ENCODE measurements at regions not wholly inside any gene's neighbourhood (a gene's known extent, or its start where the extent isn't known, plus 50 kb on each side); places are given as distances from the start of the nearest gene placed in this dataset.

- Mint-ChIP-seq H3K27me3 (no peaks in the 10 kb centered on the region), H3K9me3 (no peaks in the 10 kb centered on the region), H3K4me1 (ENCODE audit: low read depth) (no peaks in the 10 kb centered on the region), H3K36me3 (ENCODE audit: low read depth) (no peaks in the 10 kb centered on the region), H3K4me3 (no peak overlapping the region), H3K27ac (no peak overlapping the region)
- Histone ChIP-seq H3K9me3 (ENCODE audit: control insufficient read depth in 1 of 2, insufficient read depth in 1 of 2, low read length in 2 of 2) (no peaks in the 10 kb centered on the region), H3K27me3 (ENCODE audit: control insufficient read depth in 1 of 2, insufficient read depth in 2 of 2, low read length in 2 of 2) (no peaks in the 10 kb centered on the region), H3K27ac (ENCODE audit: low read depth in 1 of 2, low read length in 2 of 2) (no peak overlapping the region), H3K36me3 (ENCODE audit: insufficient read depth, low read length) (no peaks in the 10 kb centered on the region), H3K4me1 (ENCODE audit: insufficient read depth, low read length) (no peaks in the 10 kb centered on the region), H3K4me3 (ENCODE audit: low read length) (no peak overlapping the region)
- ChIA-PET POLR2A (no interaction called here), CTCF (no interaction called here)
- ATAC-seq (ENCODE audit: poor library complexity) (no peak), DNase-seq (no peak)
- TF ChIP-seq, protein P1, sequence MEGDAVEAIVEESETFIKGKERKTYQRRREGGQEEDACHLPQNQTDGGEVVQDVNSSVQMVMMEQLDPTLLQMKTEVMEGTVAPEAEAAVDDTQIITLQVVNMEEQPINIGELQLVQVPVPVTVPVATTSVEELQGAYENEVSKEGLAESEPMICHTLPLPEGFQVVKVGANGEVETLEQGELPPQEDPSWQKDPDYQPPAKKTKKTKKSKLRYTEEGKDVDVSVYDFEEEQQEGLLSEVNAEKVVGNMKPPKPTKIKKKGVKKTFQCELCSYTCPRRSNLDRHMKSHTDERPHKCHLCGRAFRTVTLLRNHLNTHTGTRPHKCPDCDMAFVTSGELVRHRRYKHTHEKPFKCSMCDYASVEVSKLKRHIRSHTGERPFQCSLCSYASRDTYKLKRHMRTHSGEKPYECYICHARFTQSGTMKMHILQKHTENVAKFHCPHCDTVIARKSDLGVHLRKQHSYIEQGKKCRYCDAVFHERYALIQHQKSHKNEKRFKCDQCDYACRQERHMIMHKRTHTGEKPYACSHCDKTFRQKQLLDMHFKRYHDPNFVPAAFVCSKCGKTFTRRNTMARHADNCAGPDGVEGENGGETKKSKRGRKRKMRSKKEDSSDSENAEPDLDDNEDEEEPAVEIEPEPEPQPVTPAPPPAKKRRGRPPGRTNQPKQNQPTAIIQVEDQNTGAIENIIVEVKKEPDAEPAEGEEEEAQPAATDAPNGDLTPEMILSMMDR (IDR thresholded peaks at IDR 0.05), result no peak
- intact Hi-C loops (cut with DNase I, micrococcal nuclease), result no loop called here
Observed at GRCh38 chr16:79843145-79843544, 242.6 kb upstream of the MAF start.

- ChIA-PET POLR2A (no interaction called here), CTCF (no interaction called here)
- intact Hi-C loops (cut with DNase I, micrococcal nuclease), result no loop called here
- Mint-ChIP-seq H3K4me3 (no peak overlapping the region), H3K9me3 (no peaks in the 10 kb centered on the region), H3K27ac (no peak overlapping the region), H3K4me1 (ENCODE audit: low read depth) (no peaks in the 10 kb centered on the region), H3K36me3 (ENCODE audit: low read depth) (no peaks in the 10 kb centered on the region), H3K27me3 (no peaks in the 10 kb centered on the region)
- no peak overlapping the region for H3K27ac ChIP-seq (ENCODE audit: low read depth in 1 of 2, low read length in 2 of 2)
- no peaks in the 10 kb centered on the region for H3K36me3 ChIP-seq (ENCODE audit: insufficient read depth, low read length)
- TF ChIP-seq, protein P1 (IDR thresholded peaks at IDR 0.05), result no peak
- H3K4me1 ChIP-seq (ENCODE audit: insufficient read depth, low read length), result no peaks in the 10 kb centered on the region
- H3K4me3 ChIP-seq (ENCODE audit: low read length), result no peak overlapping the region
- ATAC-seq (ENCODE audit: poor library complexity) (no peak), DNase-seq (no peak)
- no peaks in the 10 kb centered on the region for H3K9me3 ChIP-seq (ENCODE audit: control insufficient read depth in 1 of 2, insufficient read depth in 1 of 2, low read length in 2 of 2)
- no peaks in the 10 kb centered on the region for H3K27me3 ChIP-seq (ENCODE audit: control insufficient read depth in 1 of 2, insufficient read depth in 2 of 2, low read length in 2 of 2)
Observed at GRCh38 chr16:79842197-79842596, 241.7 kb upstream of the MAF start.

GRCh38 chr16:79839466-79840341 is 239.2 kb upstream of the MAF start:
- no peak for ATAC-seq (ENCODE audit: poor library complexity)
- Mint-ChIP-seq H3K27me3 (peaks cover 4% of the 10 kb centered on the region), H3K27ac (no peak overlapping the region)

More at GRCh38 chr16:79839466-79840341, 239.2 kb upstream of the MAF start:
- H3K4me3 ChIP-seq (ENCODE audit: low read length), result no peak overlapping the region
- ChIA-PET CTCF (no interaction called here), POLR2A (no interaction called here)
- no peaks in the 10 kb centered on the region for H3K36me3 ChIP-seq (ENCODE audit: insufficient read depth, low read length)
- H3K9me3 ChIP-seq (ENCODE audit: control insufficient read depth in 1 of 2, insufficient read depth in 1 of 2, low read length in 2 of 2), result no peaks in the 10 kb centered on the region
- H3K27me3 ChIP-seq (ENCODE audit: control insufficient read depth in 1 of 2, insufficient read depth in 2 of 2, low read length in 2 of 2), result no peaks in the 10 kb centered on the region
- DNase-seq, result no peak
- intact Hi-C loops (cut with DNase I, micrococcal nuclease), result no loop called here
- H3K4me1 ChIP-seq (ENCODE audit: insufficient read depth, low read length), result no peaks in the 10 kb centered on the region
- no peak overlapping the region for H3K4me3 Mint-ChIP-seq
- TF ChIP-seq, protein P1 (IDR thresholded peaks at IDR 0.05), result no peak
- no peaks in the 10 kb centered on the region for H3K9me3 Mint-ChIP-seq
- H3K36me3 Mint-ChIP-seq (ENCODE audit: low read depth), result no peaks in the 10 kb centered on the region
- no peak overlapping the region for H3K27ac ChIP-seq (ENCODE audit: low read depth in 1 of 2, low read length in 2 of 2)
- no peaks in the 10 kb centered on the region for H3K4me1 Mint-ChIP-seq (ENCODE audit: low read depth)

Data from CD4-positive, alpha-beta T cell (primary cell).